ELR (cell line): ENCODE measurements at regions not wholly inside any gene's neighbourhood (a gene's known extent, or its start where the extent isn't known, plus 50 kb on each side); places are given as distances from the start of the nearest gene placed in this dataset.

ENCODE experiments used
- DNase-seq: peaks from one replicate; pipeline ENCODE4 v3.0.0-alpha.2; 2015; ENCODE audit warnings: low read depth

- DNase-seq: no peak
Measured at GRCh38 chr12:111110556-111110955, 190.2 kb upstream of the MYL2 start.

GRCh38 chr12:111108726-111109125 lies 188.3 kb upstream of the MYL2 start:
- no peak for DNase-seq

DNA sequence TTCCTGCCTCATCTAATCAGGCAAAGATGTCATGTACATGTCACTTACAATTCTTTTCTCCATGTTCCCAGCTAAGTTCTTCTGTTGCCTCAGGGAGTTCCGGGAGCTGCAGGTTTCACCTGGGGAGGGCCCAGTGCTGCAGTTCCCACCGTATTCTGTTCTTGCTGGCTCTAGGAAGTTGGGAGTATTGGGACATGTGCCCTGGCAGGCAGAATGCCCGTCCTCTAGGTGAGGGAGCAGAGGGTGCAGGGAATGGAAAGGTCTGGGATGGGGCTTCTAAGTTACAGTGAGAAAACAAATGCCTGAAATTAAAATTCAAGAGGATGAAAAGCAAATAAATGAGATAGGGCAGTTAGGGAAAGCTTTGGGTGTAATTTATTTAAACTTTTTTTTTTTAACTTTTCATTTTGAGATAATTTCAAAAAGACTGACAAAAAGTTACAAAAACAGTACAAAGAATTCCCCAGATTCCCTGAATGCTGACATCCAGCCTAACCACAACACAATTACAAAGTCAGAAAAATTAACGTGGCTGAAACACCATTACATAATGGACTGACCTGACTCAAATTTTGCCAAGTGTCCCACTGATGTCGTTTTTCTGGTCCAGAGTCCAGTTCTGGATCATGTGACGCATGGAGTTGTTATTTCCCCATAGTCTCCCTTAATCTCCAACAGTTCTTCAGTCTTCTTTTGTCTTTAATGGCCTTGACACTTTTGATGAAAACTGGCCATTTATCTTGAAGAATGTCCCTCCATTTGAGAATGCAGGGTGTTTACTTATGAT lies 187.2 kb upstream of the MYL2 start:
- DNase-seq: no peak

- no peak for DNase-seq
Measured at GRCh38 chr12:111105294-111105693, 184.9 kb upstream of the MYL2 start.

DNA sequence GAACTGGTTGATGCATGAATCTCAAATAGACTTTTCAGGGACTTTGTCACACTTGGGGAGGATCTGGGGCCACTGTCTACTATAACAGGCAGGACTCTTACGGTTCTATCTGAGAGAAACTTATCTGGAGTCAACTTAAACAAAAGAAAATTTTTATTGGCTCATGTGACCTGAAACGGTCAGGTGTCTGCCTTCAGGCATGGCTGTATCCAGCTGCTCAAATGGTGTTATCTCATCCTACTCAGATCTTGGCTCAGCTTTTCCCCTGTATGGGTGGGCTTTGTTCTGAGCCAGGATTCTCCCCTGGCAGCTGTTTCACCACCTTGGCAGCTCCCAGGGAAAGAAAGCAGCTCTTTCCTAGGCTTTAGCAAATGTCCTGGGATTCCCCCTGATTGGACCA lies 183.2 kb upstream of the MYL2 start:
- DNase-seq: no peak

DNA sequence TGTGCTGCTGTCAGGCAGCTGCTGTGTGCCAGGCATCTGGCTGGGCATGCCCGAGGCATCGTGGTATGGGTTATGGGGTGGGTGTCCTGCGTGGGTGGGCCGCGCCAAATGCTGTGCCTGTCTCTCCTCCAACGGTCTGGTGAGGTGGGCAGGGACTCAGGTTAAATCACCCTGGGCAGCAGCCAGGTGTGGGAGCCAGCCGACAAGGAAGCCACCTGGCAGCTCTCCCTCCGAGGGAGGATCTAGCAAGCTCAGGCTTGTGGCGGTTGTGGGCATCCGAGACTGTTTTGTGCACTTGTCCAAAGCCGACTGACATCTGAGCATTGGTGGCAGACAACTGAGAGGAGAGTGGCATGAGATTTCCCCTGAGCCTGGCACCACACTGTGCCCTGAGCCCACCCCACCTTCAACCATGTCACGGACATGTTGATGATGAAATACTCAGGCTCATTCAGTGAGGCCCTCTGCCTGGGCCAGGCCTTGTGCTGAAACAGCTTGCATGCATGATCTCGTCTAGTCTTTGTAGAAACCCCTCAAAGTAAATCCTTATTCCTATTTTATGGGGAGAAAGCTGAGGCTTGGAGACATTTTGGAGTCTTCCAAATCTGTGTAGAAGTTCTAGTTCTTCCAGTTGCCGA lies 181.8 kb upstream of the MYL2 start:
- DNase-seq: no peak

DNA sequence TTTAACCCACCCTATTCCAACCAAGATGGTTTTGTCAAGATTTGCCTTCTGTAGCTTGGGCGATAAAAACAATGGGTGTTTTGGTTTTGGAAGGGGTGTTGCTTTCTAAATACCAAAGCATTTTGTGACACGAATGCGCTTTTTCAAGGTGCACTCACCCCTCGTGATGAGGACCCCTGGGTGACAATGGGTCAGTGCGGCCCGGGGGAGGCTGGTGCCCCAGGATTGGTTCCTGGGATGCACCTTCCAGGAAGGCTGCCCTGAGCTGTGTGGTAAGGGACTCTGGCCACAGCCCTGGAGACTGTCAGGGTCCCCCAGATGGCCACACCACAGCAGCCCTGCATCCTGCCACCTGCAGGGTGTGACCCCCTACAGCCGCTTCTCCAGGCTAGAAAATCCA lies 180.6 kb upstream of the MYL2 start:
- DNase-seq: no peak

DNA sequence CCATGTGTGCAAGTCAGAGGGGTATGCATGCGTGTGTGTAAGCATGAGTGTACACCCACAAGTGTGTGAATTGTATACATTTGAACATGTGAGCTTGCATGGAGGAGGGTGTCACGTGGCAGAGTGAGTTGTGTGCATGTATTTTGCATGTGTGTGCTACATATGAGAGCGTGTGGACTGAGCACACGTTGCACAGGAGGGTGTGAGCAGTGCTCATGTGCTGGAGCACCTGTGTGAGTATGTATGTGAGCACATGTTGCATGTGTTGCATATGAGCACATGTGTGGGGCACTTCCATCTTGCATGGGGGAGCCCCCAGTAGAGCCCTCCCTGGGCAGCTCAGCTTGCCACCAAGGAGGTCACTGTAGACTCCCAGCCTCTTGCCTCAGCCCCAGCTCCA lies 180.2 kb upstream of the MYL2 start:
- no peak for DNase-seq

- DNase-seq: no peak
Measured at GRCh38 chr12:111100003-111100402, 179.6 kb upstream of the MYL2 start.

GRCh38 chr12:111099186-111099585 lies 178.8 kb upstream of the MYL2 start:
- no peak for DNase-seq

DNA sequence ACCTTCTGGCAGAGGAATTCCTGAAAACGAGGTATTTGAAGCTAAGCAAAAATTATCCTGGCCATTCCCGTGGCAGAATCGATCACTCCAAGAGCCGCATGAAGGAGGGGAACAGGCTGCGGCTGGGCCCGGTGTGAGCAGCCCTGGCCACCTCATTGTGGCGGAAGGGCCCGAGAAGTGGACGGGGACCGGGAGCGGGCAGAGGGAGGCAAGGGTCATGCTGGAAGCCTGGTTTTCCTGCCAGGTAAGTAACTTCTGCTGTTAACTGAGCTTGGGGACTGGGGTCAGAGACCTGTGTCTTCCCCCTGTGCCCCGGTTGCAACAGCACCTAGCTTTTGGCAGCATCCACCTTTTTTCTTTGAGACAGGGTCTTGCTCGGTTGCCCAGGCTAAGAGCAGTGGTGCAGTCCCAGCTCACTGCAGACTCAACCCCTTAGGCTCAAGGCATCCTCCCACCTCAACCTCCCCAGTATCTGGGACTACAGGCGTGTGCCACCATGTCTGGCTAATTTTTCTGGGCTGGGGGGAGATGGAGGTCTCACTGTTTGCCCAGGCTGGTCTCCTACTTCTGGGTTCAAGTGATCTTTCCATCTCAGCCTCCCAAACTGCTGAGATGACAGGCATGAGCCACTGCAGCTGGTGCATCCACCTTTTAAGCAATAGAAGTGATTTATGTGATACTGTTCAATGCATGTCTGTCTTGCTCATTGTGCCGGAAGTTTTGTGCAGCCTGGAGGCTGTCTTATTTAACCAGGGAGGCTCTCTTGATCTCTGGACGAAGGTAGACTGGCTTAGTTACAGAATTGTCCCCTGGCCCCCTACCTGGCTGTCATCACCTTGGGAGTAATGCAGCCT lies 174.0 kb upstream of the MYL2 start:
- DNase-seq: no peak

- no peak for DNase-seq
Measured at GRCh38 chr12:111093428-111094142, 173.2 kb upstream of the MYL2 start.

- DNase-seq: no peak
Measured at GRCh38 chr12:111091051-111091450, 170.7 kb upstream of the MYL2 start.

DNA sequence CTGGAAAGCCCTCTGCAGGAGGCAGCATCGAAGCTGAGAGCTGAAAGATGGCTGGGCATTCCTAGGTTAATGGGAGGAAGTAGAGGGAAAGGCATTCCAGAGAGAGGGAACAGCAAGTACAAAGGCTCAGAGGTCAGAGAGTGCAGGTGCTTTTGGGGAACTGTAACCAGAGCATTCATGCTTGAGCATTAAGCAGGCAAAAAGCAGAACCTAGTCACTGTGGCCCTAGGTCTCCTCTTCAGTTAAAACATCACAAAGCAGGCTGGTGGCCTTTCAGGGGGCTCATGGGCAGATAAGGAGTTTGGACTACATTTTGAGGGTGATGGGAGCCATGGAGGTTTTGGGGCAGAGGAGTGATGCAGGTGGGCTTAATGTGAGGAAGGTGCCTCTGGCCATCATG lies 169.2 kb upstream of the MYL2 start:
- no peak for DNase-seq

DNA sequence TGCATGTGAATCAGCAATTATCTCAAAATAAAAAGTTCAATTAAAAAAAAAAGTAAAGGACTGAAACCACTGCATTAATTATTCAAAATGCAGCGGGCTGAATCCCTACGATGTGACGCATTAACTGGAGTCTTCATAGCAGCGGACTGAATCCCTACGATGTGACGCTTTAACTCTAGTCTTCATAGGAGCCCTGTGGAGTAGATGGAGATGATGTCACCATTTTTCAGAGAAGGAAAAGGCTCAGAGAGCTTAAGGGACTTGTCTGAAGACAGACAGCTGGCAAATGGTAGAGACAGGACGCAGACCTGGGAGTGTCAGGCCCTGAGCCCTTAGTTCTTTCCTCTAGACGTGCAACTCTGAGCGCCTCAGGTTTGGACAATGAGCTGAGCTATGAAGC lies 168.0 kb upstream of the MYL2 start:
- DNase-seq: no peak

DNA sequence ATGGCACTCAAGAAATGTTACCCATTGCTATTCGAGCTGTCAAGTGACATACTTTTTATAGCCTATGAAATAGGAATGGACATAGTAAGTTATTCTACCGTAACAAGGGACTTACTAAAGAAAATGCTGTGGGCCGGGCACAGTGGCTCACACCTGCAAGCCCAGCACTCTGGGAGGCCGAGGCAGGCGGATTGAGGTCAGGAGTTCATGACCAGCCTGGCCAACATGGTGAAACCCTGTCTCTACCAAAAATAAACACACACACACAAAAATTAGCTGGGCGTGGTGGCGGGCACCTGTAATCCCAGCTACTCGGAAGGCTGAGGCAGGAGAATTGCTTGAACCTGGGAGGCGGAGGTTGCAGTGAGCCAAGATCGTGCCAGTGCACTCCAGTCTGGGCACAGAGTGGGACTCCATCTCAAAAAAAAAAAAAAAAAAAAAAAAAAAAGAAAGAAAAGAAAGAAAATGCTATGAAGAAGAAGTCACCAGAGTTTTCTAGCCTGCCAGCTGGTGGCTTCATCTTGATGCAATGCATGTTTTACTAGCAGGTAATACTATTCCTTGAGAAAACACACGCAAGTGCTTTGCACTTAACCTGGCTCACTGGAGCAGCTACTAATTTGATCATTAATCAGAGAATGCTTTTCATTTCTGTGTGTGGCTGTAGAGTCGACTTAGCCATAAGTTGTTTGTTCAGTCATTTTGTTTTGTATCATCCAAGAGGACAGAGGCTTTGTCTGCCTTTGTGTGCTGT lies 166.7 kb upstream of the MYL2 start:
- DNase-seq: no peak

GRCh38 chr12:111085096-111085495 lies 164.7 kb upstream of the MYL2 start:
- no peak for DNase-seq

DNA sequence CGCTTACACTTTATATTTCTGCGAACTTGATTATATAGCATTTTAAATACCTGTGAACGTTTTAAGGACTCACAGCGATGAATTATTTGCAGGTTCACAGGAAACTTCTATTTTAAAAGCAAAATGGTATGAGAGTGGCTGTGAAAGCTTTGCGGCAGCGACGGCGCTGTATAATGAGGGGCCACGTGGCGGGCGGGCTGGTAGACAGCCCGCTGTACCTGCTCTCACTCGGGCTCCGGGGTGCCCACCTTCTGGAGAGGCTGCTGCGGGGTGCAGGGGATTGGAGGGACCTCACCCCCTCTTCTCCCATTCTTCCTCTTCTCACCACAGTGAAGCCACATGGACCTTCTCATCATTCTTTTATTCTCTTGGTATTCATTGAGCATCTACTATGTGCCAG lies 164.2 kb upstream of the MYL2 start:
- no peak for DNase-seq

DNA sequence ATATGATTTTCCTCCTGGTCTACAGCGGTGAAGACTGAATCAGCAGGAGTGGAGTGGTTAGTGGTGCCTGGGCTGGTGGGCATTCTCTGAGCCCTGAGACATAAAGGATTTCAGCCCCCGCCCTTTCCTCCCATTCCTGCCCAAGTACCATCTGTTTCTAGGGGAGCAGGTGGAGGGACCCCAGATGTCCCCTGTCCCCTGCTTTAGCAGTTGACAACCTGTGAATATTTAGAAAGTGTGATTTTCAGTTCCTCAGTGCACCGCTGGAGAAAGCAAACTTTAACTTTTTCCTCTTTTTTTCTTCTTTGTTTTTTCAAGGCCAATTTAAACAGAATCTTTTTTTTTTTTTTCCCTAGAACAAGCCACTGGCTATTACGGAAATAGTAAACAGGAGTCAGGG lies 163.8 kb upstream of the MYL2 start:
- no peak for DNase-seq

DNA sequence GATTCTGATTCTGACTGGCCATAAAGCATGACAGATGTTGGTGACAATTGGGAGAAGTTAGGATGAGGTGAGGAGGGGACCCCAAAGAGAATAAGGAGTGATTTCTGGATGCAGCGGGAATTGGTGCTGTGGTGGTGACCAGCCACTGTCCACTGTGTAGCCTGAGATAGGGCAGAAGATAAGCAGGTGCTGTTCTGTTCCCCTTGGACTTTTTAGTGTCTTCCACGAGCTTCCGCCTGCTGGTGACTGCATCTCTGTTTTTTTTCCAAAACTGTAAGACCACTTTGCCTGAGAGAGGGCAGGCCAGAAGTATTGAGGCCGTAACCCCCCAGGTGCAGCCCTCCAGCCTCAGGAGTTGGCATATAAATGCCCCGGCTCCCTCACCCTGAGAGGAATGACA lies 161.2 kb upstream of the MYL2 start:
- no peak for DNase-seq

GRCh38 chr12:111078731-111079130 lies 158.4 kb upstream of the MYL2 start:
- no peak for DNase-seq
